ENCODE measurements at regions not wholly inside any gene's neighbourhood (a gene's known extent, or its start where the extent isn't known, plus 50 kb on each side); places are given as distances from the start of the nearest gene placed in this dataset.

- TF ChIP-seq CTCF (IDR thresholded peaks at IDR 0.05) (no peak), POLR2A (IDR thresholded peaks at IDR 0.05) (no peak)
These were observed 57.0 kb upstream of the ATP12A start for GRCh38 chr13:24623149-24623665.

Data from body of pancreas (tissue), 4 donors.